ENCODE measurements at regions not wholly inside any gene's neighbourhood (a gene's known extent, or its start where the extent isn't known, plus 50 kb on each side); places are given as distances from the start of the nearest gene placed in this dataset.

DNA sequence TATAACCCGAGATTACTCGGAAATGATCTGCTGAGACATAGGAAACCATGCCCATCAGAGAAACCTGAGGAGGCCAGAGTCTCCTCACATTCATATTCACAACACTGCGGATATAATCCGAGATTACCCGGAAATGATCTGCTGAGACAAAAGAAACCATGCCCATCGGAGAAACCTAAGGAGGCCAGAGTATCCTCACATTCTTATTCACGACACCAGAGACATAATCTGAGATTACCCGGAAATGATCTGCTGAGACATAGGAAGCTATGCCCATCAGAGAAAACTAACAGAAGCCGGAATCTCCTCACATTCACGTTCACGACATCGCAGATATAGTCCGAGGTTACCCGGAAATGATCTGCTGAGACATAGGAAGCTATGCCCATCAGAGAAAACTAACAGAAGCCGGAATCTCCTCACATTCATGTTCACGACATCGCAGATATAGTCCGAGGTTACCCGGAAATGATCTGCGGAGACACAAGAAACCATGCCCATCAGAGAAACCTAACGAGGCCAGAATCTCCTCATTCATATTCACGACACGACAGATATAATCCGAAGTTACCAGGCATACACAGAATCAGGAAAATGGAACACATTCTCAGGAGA is 422.3 kb upstream of the AKR1E2 start:
- TF ChIP-seq GATA3 (IDR thresholded peaks at IDR 0.05; ENCODE audit: low read depth, low read length) (no peak), GATA2 (IDR thresholded peaks at IDR 0.05; ENCODE audit: low read depth, low read length) (no peak)

Data from SH-SY5Y (cell line).